ENCODE measurements at regions not wholly inside any gene's neighbourhood (a gene's known extent, or its start where the extent isn't known, plus 50 kb on each side); places are given as distances from the start of the nearest gene placed in this dataset.

DNA sequence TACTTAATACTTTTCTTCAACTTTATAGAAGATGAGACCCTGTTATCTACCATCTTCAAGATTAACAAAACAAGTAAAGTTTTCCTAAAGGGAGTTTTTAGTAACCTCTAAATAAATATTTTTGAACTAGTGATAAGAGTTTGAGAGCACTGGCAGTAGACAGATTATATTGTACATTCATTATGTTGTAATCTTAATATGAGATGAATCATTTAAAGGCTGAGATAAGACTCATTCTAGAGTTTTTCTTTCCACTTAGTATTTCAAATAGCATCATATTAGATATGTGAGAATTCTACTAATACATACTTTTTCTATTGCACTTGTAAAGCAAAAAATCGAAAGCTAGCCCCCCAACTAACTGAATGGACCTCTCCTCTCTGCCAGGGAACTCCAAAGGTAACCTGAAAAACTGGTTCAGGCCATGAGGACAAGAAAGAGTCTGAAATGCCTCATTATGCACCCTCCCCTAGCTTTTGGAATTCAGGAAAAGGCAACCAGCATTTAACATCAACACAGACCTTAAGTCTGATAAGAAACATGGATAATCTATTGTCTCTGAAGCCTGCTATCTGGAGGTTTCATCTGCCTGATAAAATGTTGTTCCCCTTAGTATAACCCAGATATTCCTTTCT is 875.4 kb upstream of the SLC10A2 start:
- no peak overlapping the region for H3K4me2 ChIP-seq (ENCODE audit: low read length)
- no peaks in the 10 kb centered on the region for H3K9me2 ChIP-seq (replicated peaks; ENCODE audit: control insufficient read depth, low read length)
- no peaks in the 10 kb centered on the region for H3K9me3 ChIP-seq (ENCODE audit: control insufficient read depth, insufficient read depth, low read length)
- H4K20me1 ChIP-seq (ENCODE audit: control insufficient read depth, insufficient read depth, low read depth, low read length): no peaks in the 10 kb centered on the region
- TF ChIP-seq CTCF (IDR thresholded peaks at IDR 0.05; ENCODE audit: low read depth, low read length, poor library complexity, severe bottlenecking) (no peak), EZH2phosphoT487 (IDR thresholded peaks at IDR 0.05; ENCODE audit: borderline replicate concordance, low read length) (no peak)
- H3K4me1 ChIP-seq (ENCODE audit: control insufficient read depth, low read length): no peaks in the 10 kb centered on the region
- no peaks in the 10 kb centered on the region for H3F3A ChIP-seq (ENCODE audit: control insufficient read depth, insufficient read depth)
- H3K79me2 ChIP-seq (ENCODE audit: control insufficient read depth, low read length): no peaks in the 10 kb centered on the region
- no peaks in the 10 kb centered on the region for H3K36me3 ChIP-seq (ENCODE audit: control insufficient read depth, low read length)
- H3K4me3 ChIP-seq (ENCODE audit: low read length): no peak overlapping the region
- no peak overlapping the region for H3K27ac ChIP-seq (ENCODE audit: low read depth, low read length)
- no peaks in the 10 kb centered on the region for H3K27me3 ChIP-seq (ENCODE audit: control insufficient read depth, low read length)

GRCh38 chr13:103935117-103935516 is 868.9 kb upstream of the SLC10A2 start:
- Histone ChIP-seq H3F3A (ENCODE audit: control insufficient read depth, insufficient read depth) (no peaks in the 10 kb centered on the region), H3K27ac (ENCODE audit: low read depth, low read length) (no peak overlapping the region), H4K20me1 (ENCODE audit: control insufficient read depth, insufficient read depth, low read depth, low read length) (no peaks in the 10 kb centered on the region), H3K9me2 (replicated peaks; ENCODE audit: control insufficient read depth, low read length) (no peaks in the 10 kb centered on the region), H3K79me2 (ENCODE audit: control insufficient read depth, low read length) (no peaks in the 10 kb centered on the region), H3K27me3 (ENCODE audit: control insufficient read depth, low read length) (no peaks in the 10 kb centered on the region), H3K9me3 (ENCODE audit: control insufficient read depth, insufficient read depth, low read length) (no peaks in the 10 kb centered on the region), H3K36me3 (ENCODE audit: control insufficient read depth, low read length) (no peaks in the 10 kb centered on the region), H3K4me1 (ENCODE audit: control insufficient read depth, low read length) (no peaks in the 10 kb centered on the region), H3K4me2 (ENCODE audit: low read length) (no peak overlapping the region), H3K4me3 (ENCODE audit: low read length) (no peak overlapping the region)
- no peak for TF ChIP-seq CTCF (IDR thresholded peaks at IDR 0.05; ENCODE audit: low read depth, low read length, poor library complexity, severe bottlenecking)
- no peak for TF ChIP-seq EZH2phosphoT487 (IDR thresholded peaks at IDR 0.05; ENCODE audit: borderline replicate concordance, low read length)

DNA sequence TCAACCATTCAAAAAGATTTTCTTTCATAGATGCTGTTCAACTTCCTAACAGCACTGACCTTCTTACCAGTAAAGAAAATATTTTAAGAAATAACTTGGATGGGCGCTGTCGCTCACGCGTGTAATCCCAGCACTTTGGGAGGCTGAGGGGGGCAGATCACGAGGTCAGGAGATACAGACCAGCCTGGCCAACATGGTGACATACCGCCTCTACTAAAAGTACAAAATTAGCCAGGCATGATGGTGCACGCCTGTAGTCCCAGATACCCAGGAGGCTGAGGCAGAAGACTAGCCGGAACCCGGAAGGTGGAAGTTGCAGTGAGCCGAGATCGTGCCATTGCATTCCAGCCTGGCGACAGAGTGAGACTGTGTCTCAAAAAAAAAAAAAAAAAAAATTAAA is 865.7 kb upstream of the SLC10A2 start:
- no peaks in the 10 kb centered on the region for H3K36me3 ChIP-seq (ENCODE audit: control insufficient read depth, low read length)
- no peaks in the 10 kb centered on the region for H3K9me2 ChIP-seq (replicated peaks; ENCODE audit: control insufficient read depth, low read length)
- no peak overlapping the region for H3K4me3 ChIP-seq (ENCODE audit: low read length)
- no peaks in the 10 kb centered on the region for H4K20me1 ChIP-seq (ENCODE audit: control insufficient read depth, insufficient read depth, low read depth, low read length)
- H3K27ac ChIP-seq (ENCODE audit: low read depth, low read length): no peak overlapping the region
- no peaks in the 10 kb centered on the region for H3K4me1 ChIP-seq (ENCODE audit: control insufficient read depth, low read length)
- TF ChIP-seq EZH2phosphoT487 (IDR thresholded peaks at IDR 0.05; ENCODE audit: borderline replicate concordance, low read length) (no peak), CTCF (IDR thresholded peaks at IDR 0.05; ENCODE audit: low read depth, low read length, poor library complexity, severe bottlenecking) (no peak)
- H3K27me3 ChIP-seq (ENCODE audit: control insufficient read depth, low read length): no peaks in the 10 kb centered on the region
- H3K79me2 ChIP-seq (ENCODE audit: control insufficient read depth, low read length): no peaks in the 10 kb centered on the region
- H3F3A ChIP-seq (ENCODE audit: control insufficient read depth, insufficient read depth): no peaks in the 10 kb centered on the region
- H3K4me2 ChIP-seq (ENCODE audit: low read length): no peak overlapping the region
- no peaks in the 10 kb centered on the region for H3K9me3 ChIP-seq (ENCODE audit: control insufficient read depth, insufficient read depth, low read length)
